GM12874 (cell line): ENCODE measurements at regions not wholly inside any gene's neighbourhood (a gene's known extent, or its start where the extent isn't known, plus 50 kb on each side); places are given as distances from the start of the nearest gene placed in this dataset.

Source experiments
- TF ChIP-seq, protein P1 (sequence below): IDR thresholded peaks from 2 replicates; pipeline ENCODE4 v1.5.1; 2011; ENCODE audit warnings: low read depth, mild to moderate bottlenecking, control low read depth, low read length, moderate library complexity; ENCODE audit not compliant: insufficient read depth

GRCh38 chr13:108044954-108045353 lies 170.4 kb downstream of the LIG4 start:
- TF ChIP-seq, protein P1, sequence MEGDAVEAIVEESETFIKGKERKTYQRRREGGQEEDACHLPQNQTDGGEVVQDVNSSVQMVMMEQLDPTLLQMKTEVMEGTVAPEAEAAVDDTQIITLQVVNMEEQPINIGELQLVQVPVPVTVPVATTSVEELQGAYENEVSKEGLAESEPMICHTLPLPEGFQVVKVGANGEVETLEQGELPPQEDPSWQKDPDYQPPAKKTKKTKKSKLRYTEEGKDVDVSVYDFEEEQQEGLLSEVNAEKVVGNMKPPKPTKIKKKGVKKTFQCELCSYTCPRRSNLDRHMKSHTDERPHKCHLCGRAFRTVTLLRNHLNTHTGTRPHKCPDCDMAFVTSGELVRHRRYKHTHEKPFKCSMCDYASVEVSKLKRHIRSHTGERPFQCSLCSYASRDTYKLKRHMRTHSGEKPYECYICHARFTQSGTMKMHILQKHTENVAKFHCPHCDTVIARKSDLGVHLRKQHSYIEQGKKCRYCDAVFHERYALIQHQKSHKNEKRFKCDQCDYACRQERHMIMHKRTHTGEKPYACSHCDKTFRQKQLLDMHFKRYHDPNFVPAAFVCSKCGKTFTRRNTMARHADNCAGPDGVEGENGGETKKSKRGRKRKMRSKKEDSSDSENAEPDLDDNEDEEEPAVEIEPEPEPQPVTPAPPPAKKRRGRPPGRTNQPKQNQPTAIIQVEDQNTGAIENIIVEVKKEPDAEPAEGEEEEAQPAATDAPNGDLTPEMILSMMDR, result no peak

GRCh38 chr13:108037348-108037747 lies 178.0 kb downstream of the LIG4 start:
- TF ChIP-seq, protein P1, result no peak

DNA sequence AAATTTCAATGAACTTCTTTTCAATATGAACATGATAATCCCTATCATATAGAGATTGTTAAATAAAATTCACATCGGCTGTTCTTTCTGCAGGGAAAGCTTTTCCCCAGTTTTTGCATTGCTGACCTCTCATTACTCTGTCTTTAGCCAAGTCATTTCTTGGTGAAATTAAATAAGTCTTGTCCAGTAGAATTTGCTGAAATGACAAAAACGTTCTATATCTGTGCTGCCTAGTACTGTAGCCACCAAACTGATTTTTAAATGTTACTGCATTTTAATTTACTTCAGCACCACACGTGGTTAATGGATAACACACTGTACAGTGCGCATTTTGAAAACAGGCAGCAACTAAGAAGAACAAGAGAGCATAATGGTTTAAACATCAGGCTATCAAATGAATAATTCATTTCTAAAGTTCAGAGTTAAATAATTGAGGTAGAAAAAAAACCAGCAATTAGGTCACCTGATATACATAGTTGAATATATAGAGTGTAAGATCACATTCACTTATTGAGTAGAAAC lies 178.9 kb downstream of the LIG4 start:
- TF ChIP-seq, protein P1, result no peak

DNA sequence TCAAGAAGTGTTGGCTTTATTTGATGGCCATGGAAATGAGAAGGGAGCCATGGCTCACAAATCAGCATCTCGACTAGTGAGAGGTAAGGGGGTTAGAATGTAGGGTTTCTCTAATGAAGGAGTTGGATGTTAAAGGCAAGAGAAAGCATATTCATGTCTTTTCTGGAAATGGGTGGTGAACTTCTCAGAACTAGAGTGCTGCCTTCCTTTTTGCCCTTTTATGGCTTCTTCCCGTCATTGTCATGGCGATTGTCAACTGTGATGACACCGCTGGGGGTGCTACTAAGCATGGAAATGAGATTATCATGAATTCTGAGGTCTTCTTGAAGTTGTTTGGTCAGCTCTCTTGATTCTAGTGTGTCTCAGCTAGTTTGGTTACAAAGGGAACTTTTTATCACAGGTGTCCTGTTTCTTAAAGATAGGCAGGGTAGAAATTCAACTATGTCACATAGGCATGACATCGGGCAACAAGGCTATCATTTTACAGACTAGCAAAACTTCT lies 180.4 kb downstream of the LIG4 start:
- TF ChIP-seq, protein P1, result no peak

DNA sequence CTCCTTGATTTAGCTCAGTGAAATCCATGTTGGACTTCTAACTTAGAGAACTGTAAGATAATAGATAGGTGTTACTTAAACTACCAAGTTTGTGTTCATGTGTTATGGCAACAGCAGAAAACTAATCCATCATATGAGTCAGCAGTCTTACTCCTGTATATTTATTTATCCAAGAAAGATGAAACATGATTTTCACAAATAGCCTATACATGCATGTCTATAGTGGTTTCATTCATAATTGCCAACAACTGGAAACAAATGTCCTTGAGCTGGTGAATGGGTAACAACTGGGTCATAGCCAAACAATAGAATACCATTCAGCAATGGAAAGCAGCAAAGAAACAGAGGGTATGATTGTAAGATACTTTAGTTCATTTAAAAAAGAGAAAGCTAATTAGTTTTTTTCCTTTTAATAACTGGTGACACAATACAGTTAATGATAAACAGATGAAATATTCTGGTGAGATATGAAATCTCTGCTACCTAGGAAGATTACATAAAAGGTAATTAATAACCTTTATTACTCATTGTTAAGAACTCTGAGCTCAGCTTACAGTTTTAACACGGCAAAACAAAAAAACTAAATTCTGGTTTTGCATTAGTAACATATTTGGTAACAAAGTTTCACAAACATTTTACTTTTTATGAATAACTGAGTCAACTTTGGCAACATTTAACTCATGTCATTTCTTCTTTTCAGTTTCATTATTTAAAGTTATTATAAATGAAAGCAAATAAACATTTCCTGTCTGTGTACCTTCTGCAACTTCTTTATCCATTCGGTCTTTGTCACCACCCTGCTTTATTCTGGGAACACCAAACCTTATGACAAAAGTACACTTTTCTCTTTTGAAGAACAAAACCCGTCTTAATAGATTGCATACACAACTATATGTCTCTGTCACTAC lies 181.3 kb downstream of the LIG4 start:
- TF ChIP-seq, protein P1, result no peak

DNA sequence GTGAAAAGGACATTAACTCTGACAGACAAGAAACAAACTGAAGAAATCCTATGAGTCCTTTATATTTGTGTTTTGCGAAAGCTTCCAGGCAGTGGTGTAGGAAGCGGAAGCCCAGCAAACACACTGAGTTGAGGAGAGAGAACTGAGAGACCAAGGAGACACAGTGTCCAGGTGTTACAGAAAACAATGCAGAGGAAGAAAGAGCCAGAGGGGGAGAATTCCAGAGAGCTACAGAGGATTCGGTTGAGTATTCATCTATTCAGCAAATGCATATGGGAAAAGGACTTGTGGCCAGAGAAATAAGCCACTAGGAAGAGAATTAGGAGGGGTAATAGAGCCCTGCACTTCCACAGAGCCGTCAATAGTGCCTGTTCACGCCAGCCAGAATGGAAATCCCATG lies 183.5 kb downstream of the LIG4 start:
- TF ChIP-seq, protein P1, result no peak

- TF ChIP-seq, protein P1, result no peak
Observed at GRCh38 chr13:108030769-108031168, 184.6 kb downstream of the LIG4 start.
